B cell (primary cell): ENCODE measurements at regions not wholly inside any gene's neighbourhood (a gene's known extent, or its start where the extent isn't known, plus 50 kb on each side); places are given as distances from the start of the nearest gene placed in this dataset.
"Not testable (repeated sequence)": the region's sequence is repeated elsewhere in the genome, so short reads cannot be mapped to it uniquely, and the experiment has no call there.

Source experiments
- ATAC-seq: fragments of 200-7000 bp; cut with Tn5 transposase; one replicate; pipeline ENCODE4 v1.10.0; 2021; ENCODE audit warnings: low read depth, mild to moderate bottlenecking, moderate number of reproducible peaks, moderate library complexity
- CTCF ChIA-PET: fragments of 350-600 bp; sonication (Branson Sonifier 250); formaldehyde crosslinking; loops from one replicate; lab custom pipeline; 2021; ENCODE audit warnings: antibody characterized with exemption, inconsistent platforms; lab: Charles Lee
- POLR2A ChIA-PET: fragments of 350-600 bp; sonication (Branson Sonifier 250); formaldehyde crosslinking; loops from one replicate; lab custom pipeline; 2021; ENCODE audit warnings: antibody characterized with exemption; lab: Charles Lee
- DNase-seq: peaks from one replicate; pipeline ENCODE4 v3.0.0; 2013
- H2AFZ ChIP-seq: 2 replicates; pipeline ENCODE4 v1.6.1; 2012; ENCODE audit warnings: mild to moderate bottlenecking, low read depth, low read length; ENCODE audit not compliant: insufficient read depth, poor library complexity, severe bottlenecking
- H3K27ac ChIP-seq, 2 donors: 1 replicate in 1 of 2; 2 replicates in 1 of 2; pipeline ENCODE4 v1.5.1; 2012 to 2013; ENCODE audit warnings: low read length in 2 of 2, mild to moderate bottlenecking in 2 of 2, moderate library complexity in 1 of 2
- H3K27me3 ChIP-seq, 4 experiments: fragments of 200-600 bp in 1 of 4; sonication (generic) in 1 of 4; replicated peaks in 1 of 4; 1 replicate in 2 of 4; 2 replicates in 2 of 4; pipeline versions ENCODE4 v1.6.1 to v1.7.0; 2013 to 2016; ENCODE audit warnings: low read length in 3 of 4, mild to moderate bottlenecking in 2 of 4, mixed read lengths in 1 of 4, moderate library complexity in 1 of 4; ENCODE audit not compliant: insufficient read depth in 4 of 4, control insufficient read depth in 3 of 4; ENCODE audit errors: control extremely low read depth in 1 of 4
- H3K36me3 ChIP-seq, 2 experiments: replicated peaks in 1 of 2; 1 replicate in 1 of 2; 2 replicates in 1 of 2; pipeline versions ENCODE4 v1.6.1 to v1.7.1; 2013; ENCODE audit warnings: low read length in 1 of 2; ENCODE audit not compliant: insufficient read depth in 2 of 2, control insufficient read depth in 1 of 2; ENCODE audit errors: control extremely low read depth in 1 of 2, extremely low read depth in 1 of 2
- H3K4me1 ChIP-seq, 2 donors: fragments of 200-600 bp in 1 of 2; sonication (generic) in 1 of 2; 1 replicate in 1 of 2; 2 replicates in 1 of 2; pipeline versions ENCODE4 v1.5.1 to v1.6.1; 2013 to 2017; ENCODE audit warnings: low read length in 2 of 2; ENCODE audit not compliant: control insufficient read depth in 2 of 2, insufficient read depth in 2 of 2
- H3K4me2 ChIP-seq: replicated peaks from 2 replicates; pipeline ENCODE3; 2012; ENCODE audit warnings: mild to moderate bottlenecking, low read depth, low read length; ENCODE audit not compliant: poor library complexity, severe bottlenecking
- H3K4me3 ChIP-seq, 5 experiments: fragments of 200-600 bp in 1 of 5; sonication (generic) in 1 of 5; 1 replicate in 3 of 5; 2 replicates in 2 of 5; pipeline versions ENCODE4 v1.5.1 to v1.7.0; 2011 to 2016; ENCODE audit warnings: low read length in 4 of 5, mild to moderate bottlenecking in 4 of 5, low read depth in 2 of 5, control low read depth in 1 of 5, moderate library complexity in 1 of 5; ENCODE audit not compliant: insufficient read depth in 1 of 5; ENCODE audit errors: control extremely low read depth in 1 of 5, extremely low read depth in 1 of 5
- H3K79me2 ChIP-seq: fragments of 200-600 bp; sonication (generic); one replicate; pipeline ENCODE4 v1.6.0; 2016; ENCODE audit warnings: low read length; ENCODE audit not compliant: control insufficient read depth, insufficient read depth
- H3K9ac ChIP-seq: fragments of 200-600 bp; sonication (generic); 2 replicates; pipeline ENCODE4 v1.6.1; 2017; ENCODE audit warnings: mild to moderate bottlenecking, low read length, moderate library complexity
- H3K9me3 ChIP-seq, 3 donors: one replicate each; pipeline versions ENCODE4 v1.6.1 to v1.7.1; 2013; ENCODE audit warnings: low read length in 2 of 3; ENCODE audit not compliant: control insufficient read depth in 2 of 3, insufficient read depth in 1 of 3; ENCODE audit errors: control extremely low read depth in 1 of 3
- H4K20me1 ChIP-seq: 2 replicates; pipeline ENCODE4 v1.6.0; 2012; ENCODE audit warnings: mild to moderate bottlenecking, low read length; ENCODE audit not compliant: insufficient read depth, control insufficient read depth, poor library complexity, severe bottlenecking
- H3K27ac Mint-ChIP-seq: one replicate; pipeline ENCODE4 v1.8.0; 2021; ENCODE audit warnings: mixed read lengths
- H3K27me3 Mint-ChIP-seq: one replicate; pipeline ENCODE4 v1.8.0; 2021; ENCODE audit warnings: mixed read lengths
- H3K4me1 Mint-ChIP-seq: one replicate; pipeline ENCODE4 v1.8.0; 2021; ENCODE audit warnings: mixed read lengths
- H3K4me3 Mint-ChIP-seq: one replicate; pipeline ENCODE4 v1.8.0; 2021; ENCODE audit warnings: mixed read lengths
- H3K9me3 Mint-ChIP-seq: one replicate; pipeline ENCODE4 v1.8.0; 2022; ENCODE audit warnings: mixed read lengths; ENCODE audit not compliant: insufficient read depth
- CTCF ChIP-seq: fragments of 200-600 bp; IDR thresholded peaks from one replicate; pipeline ENCODE4 v1.8.0; 2022; ENCODE audit warnings: antibody characterized with exemption, mild to moderate bottlenecking
- EZH2 ChIP-seq: IDR thresholded peaks from 2 replicates; pipeline ENCODE4 v1.6.1; 2012; ENCODE audit warnings: borderline replicate concordance, low read depth, mild to moderate bottlenecking, moderate library complexity, low read length; ENCODE audit not compliant: insufficient read depth, poor library complexity, severe bottlenecking
- WGBS: methylation state at CpG from one replicate; pipeline ENCODE4 v1.1.5; 2013; ENCODE audit warnings: missing lambda C conversion rate; ENCODE audit not compliant: insufficient coverage; 5-methylcytosine and 5-hydroxymethylcytosine counted together
- intact Hi-C: fragments of 100-400 bp; cut with micrococcal nuclease; formaldehyde crosslinking; loops from one replicate; pipeline ENCODE4 v1.10.0; 2022

- H3K4me1 Mint-ChIP-seq, result peaks cover 7% of the 10 kb centered on the region
- POLR2A ChIA-PET, result no interaction called here
- ATAC-seq (no peak), DNase-seq (no peak)
- H3K4me3 Mint-ChIP-seq, result no peak overlapping the region
- intact Hi-C loops, result no loop called here
- no peaks in the 10 kb centered on the region for H4K20me1 ChIP-seq
- H3K4me3 ChIP-seq, result no peak overlapping the region
- H3K79me2 ChIP-seq, result no peaks in the 10 kb centered on the region
- no peak overlapping the region for H3K27ac Mint-ChIP-seq
- no peaks in the 10 kb centered on the region for H3K4me1 ChIP-seq
- no peaks in the 10 kb centered on the region for H3K9me3 Mint-ChIP-seq
- H3K9ac ChIP-seq, result no peak overlapping the region
- 80% methylated on average over 1 of the region's 5 CpGs for WGBS
- no peak overlapping the region for H2AFZ ChIP-seq
- no peaks in the 10 kb centered on the region for H3K27me3 ChIP-seq
- TF ChIP-seq CTCF, result no peak
- no peak for TF ChIP-seq EZH2
- no peak overlapping the region for H3K4me2 ChIP-seq
- CTCF ChIA-PET, result no interaction called here
- H3K36me3 ChIP-seq, result no peaks in the 10 kb centered on the region
- H3K9me3 ChIP-seq, result no peaks in the 10 kb centered on the region
- H3K27me3 Mint-ChIP-seq, result no peaks in the 10 kb centered on the region
- H3K27ac ChIP-seq, result no peak overlapping the region
Observed at GRCh38 chr9:78713614-78714405, 416.9 kb downstream of the PSAT1 start.

GRCh38 chr9:78714576-78714975, 417.7 kb downstream of the PSAT1 start:
- TF ChIP-seq EZH2 (no peak), CTCF (no peak)
- no CpG with 5 or more reads among the region's 2 CpGs for WGBS
- Histone ChIP-seq H3K27ac (no peak overlapping the region), H3K4me2 (no peak overlapping the region), H3K9ac (no peak overlapping the region), H3K27me3 (no peaks in the 10 kb centered on the region), H3K4me3 (no peak overlapping the region), H3K4me1 (no peaks in the 10 kb centered on the region), H3K79me2 (no peaks in the 10 kb centered on the region), H3K36me3 (no peaks in the 10 kb centered on the region), H2AFZ (no peak overlapping the region), H3K9me3 (no peaks in the 10 kb centered on the region), H4K20me1 (no peaks in the 10 kb centered on the region)
- H3K9me3 Mint-ChIP-seq, result no peaks in the 10 kb centered on the region
- ATAC-seq, result no peak
- no peak overlapping the region for H3K4me3 Mint-ChIP-seq
- DNase-seq, result no peak
- intact Hi-C loops, result no loop called here
- ChIA-PET POLR2A (no interaction called here), CTCF (no interaction called here)
- no peaks in the 10 kb centered on the region for H3K27me3 Mint-ChIP-seq
- no peak overlapping the region for H3K27ac Mint-ChIP-seq
- H3K4me1 Mint-ChIP-seq, result peaks cover 4% of the 10 kb centered on the region

GRCh38 chr9:78719029-78719428, 422.1 kb downstream of the PSAT1 start:
- H2AFZ ChIP-seq, H3K4me3 ChIP-seq, DNase-seq, H3K27me3 Mint-ChIP-seq, H3K9me3 ChIP-seq, H3K27ac ChIP-seq, H3K9ac ChIP-seq, H3K79me2 ChIP-seq, ATAC-seq, H3K4me2 ChIP-seq, CTCF ChIA-PET, H3K4me1 Mint-ChIP-seq, POLR2A ChIA-PET, H4K20me1 ChIP-seq, H3K36me3 ChIP-seq, H3K27ac Mint-ChIP-seq, H3K27me3 ChIP-seq, H3K4me1 ChIP-seq, H3K9me3 Mint-ChIP-seq, intact Hi-C loops, H3K4me3 Mint-ChIP-seq: not testable (repeated sequence)
- WGBS, result 80% methylated on average over 1 of the region's 4 CpGs
